GM12864 (cell line): ENCODE measurements at regions not wholly inside any gene's neighbourhood (a gene's known extent, or its start where the extent isn't known, plus 50 kb on each side); places are given as distances from the start of the nearest gene placed in this dataset.
A peak's percentile ranks its signal among the peaks of the same experiment; 100 is the strongest.

ENCODE experiments used
- DNase-seq: peaks from one replicate; pipeline ENCODE4 v3.0.0-alpha.2; 2011; ENCODE audit warnings: low read depth
- H3K4me3 ChIP-seq: 2 replicates; pipeline ENCODE4 v1.5.1; 2011; ENCODE audit warnings: mild to moderate bottlenecking, low read depth, low read length, control low read depth
- TF ChIP-seq, protein P1 (sequence below): IDR thresholded peaks from 2 replicates; pipeline ENCODE4 v1.5.1; 2011; ENCODE audit warnings: low read depth, mild to moderate bottlenecking, moderate library complexity, low read length, control low read depth, inconsistent platforms; ENCODE audit errors: missing control alignments

DNA sequence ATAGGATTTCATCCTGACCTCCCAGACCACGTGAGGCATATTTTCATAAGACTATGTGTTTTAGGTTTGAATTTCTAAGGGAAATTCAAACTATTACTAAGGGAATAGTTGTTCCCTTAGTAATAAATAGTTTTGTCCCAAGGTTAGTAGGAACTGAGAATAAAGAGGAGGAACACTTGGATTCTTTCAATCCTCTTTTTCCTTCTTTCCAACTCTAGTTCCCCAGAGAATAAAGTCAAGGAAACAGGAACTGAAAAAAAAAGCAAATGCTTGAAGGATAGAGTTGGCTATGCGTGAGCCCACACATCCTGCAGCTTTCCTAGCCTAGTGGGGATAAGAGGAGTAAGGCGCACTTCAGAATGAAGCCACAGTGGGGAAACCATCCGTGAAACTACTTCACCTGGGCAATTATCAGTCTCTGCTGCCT lies 312.1 kb upstream of the TGFBR2 start:
- TF ChIP-seq, protein P1, sequence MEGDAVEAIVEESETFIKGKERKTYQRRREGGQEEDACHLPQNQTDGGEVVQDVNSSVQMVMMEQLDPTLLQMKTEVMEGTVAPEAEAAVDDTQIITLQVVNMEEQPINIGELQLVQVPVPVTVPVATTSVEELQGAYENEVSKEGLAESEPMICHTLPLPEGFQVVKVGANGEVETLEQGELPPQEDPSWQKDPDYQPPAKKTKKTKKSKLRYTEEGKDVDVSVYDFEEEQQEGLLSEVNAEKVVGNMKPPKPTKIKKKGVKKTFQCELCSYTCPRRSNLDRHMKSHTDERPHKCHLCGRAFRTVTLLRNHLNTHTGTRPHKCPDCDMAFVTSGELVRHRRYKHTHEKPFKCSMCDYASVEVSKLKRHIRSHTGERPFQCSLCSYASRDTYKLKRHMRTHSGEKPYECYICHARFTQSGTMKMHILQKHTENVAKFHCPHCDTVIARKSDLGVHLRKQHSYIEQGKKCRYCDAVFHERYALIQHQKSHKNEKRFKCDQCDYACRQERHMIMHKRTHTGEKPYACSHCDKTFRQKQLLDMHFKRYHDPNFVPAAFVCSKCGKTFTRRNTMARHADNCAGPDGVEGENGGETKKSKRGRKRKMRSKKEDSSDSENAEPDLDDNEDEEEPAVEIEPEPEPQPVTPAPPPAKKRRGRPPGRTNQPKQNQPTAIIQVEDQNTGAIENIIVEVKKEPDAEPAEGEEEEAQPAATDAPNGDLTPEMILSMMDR: no peak
- H3K4me3 ChIP-seq: no peak overlapping the region
- DNase-seq: no peak

DNA sequence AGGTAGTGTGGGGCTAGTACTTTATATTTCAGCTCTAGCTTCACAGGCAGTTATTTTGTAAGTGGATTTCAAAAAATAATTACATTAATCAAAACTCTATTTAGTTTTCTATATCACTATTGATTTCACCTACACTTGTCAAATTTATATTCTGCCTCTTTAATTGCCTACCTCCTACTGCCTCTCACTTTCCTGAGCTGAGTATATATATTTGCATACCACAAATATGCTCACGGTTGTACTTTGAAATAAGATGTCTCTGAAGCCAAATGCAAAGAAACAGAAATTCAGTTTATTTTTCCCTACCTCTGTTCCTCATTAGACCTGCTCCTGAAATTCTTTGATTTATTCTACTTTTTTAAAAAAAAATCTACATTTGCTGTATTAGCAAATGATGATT lies 309.3 kb upstream of the TGFBR2 start:
- no peak for DNase-seq
- H3K4me3 ChIP-seq: no peak overlapping the region

DNA sequence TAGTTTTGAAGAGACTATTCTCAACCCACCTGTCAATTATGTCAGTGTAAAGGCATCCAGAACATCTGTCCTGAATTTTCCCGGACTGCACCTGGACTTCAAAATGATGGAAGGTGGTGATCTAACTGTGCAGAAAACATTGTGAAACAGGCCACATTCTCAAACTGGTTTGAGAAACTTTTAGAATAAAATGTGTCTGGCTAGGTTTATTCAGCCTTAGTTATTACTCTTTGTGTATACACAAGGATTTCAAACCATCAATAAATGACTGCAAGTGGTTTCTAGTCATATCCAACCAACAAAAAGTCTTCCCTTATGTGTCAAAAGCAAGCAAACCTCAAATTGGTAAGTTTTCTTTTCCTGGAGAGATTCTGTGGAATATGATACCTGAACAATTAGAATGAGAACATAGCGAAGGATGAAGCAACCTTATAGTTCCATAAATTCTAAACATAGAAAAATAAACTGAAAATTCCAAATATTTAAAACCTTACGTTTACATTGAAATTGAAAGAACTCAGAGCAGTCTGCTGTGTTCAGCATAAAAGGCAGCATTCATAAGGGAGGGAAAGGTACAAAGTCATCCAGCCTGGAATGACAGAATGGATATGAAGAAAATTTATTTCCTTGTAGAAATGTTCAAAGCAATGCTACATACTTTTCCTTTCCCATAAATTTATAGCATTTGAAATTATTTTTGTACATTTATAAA lies 306.6 kb upstream of the TGFBR2 start:
- no peak for DNase-seq
- H3K4me3 ChIP-seq: no peak overlapping the region
- TF ChIP-seq, protein P1: no peak

More for the DNA sequence above, 309.3 kb upstream of the TGFBR2 start:
- TF ChIP-seq, protein P1: no peak

DNA sequence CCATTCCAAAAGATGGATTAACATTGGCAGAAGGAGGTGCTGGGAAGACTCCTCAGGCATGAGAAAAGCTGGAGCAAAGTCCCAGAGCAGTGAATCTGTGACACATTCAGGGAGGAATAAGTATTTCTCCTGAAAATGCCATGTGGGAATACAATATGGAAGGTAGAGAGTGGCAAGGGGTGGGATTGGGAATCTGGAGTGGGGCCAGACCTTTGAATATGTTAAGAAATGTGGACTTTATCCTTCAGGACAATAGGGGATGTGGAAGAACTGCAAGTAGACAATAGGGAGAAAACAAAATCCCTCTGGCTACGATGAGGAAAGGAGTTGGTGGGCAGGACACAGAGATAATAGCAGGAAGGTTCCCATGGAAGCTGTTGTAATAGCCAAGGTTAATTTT lies 305.6 kb upstream of the TGFBR2 start:
- no peak for DNase-seq
- TF ChIP-seq, protein P1: no peak
- no peak overlapping the region for H3K4me3 ChIP-seq

DNA sequence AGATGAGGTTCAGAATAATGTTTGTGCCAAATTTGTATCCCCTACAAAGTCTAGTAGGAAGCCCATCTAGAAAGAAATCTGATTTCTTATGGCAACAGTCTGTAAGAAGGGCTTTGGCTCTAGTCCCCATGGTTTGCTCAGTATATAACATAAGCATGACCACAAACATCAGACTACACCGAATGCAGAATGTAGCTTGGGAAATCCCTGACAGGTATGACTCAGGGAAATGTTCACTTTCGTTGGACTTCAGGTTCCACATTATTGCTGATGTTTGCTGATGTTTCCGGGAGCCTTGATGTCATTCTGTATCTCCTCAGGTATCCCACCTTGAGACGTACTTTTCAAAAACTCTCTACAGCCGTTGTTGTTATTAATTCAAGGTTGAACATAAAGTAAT lies 304.4 kb upstream of the TGFBR2 start:
- TF ChIP-seq, protein P1: no peak
- H3K4me3 ChIP-seq: no peak overlapping the region
- DNase-seq: peak; percentile 8

DNA sequence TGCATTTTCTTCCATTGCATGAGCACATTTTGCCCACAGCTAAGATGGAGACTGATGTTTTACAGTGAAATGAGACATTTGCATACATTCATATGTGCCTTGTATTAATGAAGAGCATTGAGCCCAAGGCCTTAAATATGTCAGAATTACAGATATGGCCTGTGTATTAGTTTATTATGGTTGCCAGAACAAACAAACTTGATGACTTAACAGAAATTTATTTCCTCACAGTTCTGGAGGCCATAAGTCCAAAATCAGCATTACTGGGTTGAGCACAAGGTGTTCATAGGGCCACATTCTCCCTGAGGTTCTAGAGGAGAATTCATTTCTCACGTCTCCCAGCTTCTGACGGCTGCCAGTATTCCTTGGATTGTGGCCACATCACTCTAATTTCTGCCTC lies 302.6 kb upstream of the TGFBR2 start:
- no peak for DNase-seq
- TF ChIP-seq, protein P1: no peak
- H3K4me3 ChIP-seq: no peak overlapping the region

DNA sequence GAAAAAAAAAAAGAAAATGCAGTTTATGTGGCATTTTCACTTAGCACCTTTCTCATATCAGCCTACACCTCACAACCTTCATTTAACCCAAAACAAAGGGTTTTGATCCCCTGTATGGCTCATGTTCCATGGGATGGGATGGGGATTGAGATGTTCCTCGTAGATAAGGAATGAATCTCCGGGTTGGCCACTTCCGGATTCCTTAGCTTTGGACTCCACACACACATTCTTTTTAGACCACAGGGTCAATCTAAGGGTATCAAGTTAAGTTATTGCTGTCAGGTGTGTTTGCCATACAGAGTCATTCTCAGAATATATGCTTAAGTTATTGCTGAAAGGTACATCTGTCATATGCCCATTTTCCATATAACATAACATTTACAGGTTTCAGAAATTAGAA lies 301.4 kb upstream of the TGFBR2 start:
- TF ChIP-seq, protein P1: no peak
- DNase-seq: no peak
- H3K4me3 ChIP-seq: no peak overlapping the region
